ENCODE measurements at regions not wholly inside any gene's neighbourhood (a gene's known extent, or its start where the extent isn't known, plus 50 kb on each side); places are given as distances from the start of the nearest gene placed in this dataset.
"Not testable (repeated sequence)": the region's sequence is repeated elsewhere in the genome, so short reads cannot be mapped to it uniquely, and the experiment has no call there.

DNA sequence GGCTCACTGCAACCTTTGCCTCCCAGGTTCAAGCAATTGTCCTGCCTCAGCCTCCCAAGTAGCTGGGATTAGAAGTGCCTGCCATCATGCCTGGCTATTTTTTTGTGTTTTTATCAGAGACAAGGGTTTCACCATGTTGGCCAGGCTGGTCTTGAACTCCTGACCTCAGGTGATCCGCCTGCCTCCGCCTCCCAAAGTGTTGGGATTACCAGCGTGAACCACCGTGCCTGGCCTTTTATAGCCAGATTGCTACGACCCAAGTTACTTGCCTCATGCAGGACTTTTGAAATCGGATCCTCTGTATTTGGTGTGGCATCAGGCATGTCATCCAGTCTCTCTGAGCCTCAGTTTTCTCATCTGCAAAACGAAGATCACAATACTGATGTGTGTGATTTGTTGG lies 115.9 kb upstream of the MYCN start:
- TF ChIP-seq POLR2AphosphoS5 (IDR thresholded peaks at IDR 0.05; ENCODE audit: low read depth, low read length); MAFK (IDR thresholded peaks at IDR 0.05; ENCODE audit: low read depth, low read length); ZNF274 (IDR thresholded peaks at IDR 0.05; ENCODE audit: borderline replicate concordance, extremely low read depth, low read length); SAP30 (IDR thresholded peaks at IDR 0.05; ENCODE audit: insufficient read depth, insufficient replicate concordance, low read length); EP300 (IDR thresholded peaks at IDR 0.05; ENCODE audit: borderline replicate concordance in 1 of 2, low read depth in 2 of 2, low read length in 2 of 2); CREB1 (IDR thresholded peaks at IDR 0.05); SP2 (IDR thresholded peaks at IDR 0.05; ENCODE audit: low read length); HDAC6 (IDR thresholded peaks at IDR 0.05; ENCODE audit: low read depth, low read length); KDM4A (IDR thresholded peaks at IDR 0.05; ENCODE audit: low read depth, low read length, severe bottlenecking); KDM1A (IDR thresholded peaks at IDR 0.05; ENCODE audit: borderline replicate concordance, low read length); TCF12 (IDR thresholded peaks at IDR 0.05; ENCODE audit: low read depth, low read length); JUN (IDR thresholded peaks at IDR 0.05; ENCODE audit: low read depth, low read length); EZH2 (IDR thresholded peaks at IDR 0.05; ENCODE audit: low read depth, low read length, severe bottlenecking): not testable (repeated sequence)
- TF ChIP-seq, protein P1, sequence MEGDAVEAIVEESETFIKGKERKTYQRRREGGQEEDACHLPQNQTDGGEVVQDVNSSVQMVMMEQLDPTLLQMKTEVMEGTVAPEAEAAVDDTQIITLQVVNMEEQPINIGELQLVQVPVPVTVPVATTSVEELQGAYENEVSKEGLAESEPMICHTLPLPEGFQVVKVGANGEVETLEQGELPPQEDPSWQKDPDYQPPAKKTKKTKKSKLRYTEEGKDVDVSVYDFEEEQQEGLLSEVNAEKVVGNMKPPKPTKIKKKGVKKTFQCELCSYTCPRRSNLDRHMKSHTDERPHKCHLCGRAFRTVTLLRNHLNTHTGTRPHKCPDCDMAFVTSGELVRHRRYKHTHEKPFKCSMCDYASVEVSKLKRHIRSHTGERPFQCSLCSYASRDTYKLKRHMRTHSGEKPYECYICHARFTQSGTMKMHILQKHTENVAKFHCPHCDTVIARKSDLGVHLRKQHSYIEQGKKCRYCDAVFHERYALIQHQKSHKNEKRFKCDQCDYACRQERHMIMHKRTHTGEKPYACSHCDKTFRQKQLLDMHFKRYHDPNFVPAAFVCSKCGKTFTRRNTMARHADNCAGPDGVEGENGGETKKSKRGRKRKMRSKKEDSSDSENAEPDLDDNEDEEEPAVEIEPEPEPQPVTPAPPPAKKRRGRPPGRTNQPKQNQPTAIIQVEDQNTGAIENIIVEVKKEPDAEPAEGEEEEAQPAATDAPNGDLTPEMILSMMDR (IDR thresholded peaks at IDR 0.05; ENCODE audit: control extremely low read depth in 1 of 3, insufficient read depth in 1 of 3, low read depth in 1 of 3, low read length in 3 of 3) = not testable (repeated sequence)
